HEK293 (cell line): ENCODE measurements at regions not wholly inside any gene's neighbourhood (a gene's known extent, or its start where the extent isn't known, plus 50 kb on each side); places are given as distances from the start of the nearest gene placed in this dataset.

Experiments used
- HOXA7 ChIP-seq: sonication (generic); formaldehyde crosslinking; IDR thresholded peaks from 2 replicates; pipeline ENCODE4 v1.8.1; 2022; ENCODE audit warnings: missing genetic modification reagents, borderline replicate concordance
- ZBTB7A ChIP-seq: fragments of 450-650 bp; formaldehyde crosslinking; IDR thresholded peaks from 2 replicates; pipeline ENCODE4 v1.5.1; 2016; ENCODE audit warnings: low read depth, missing biosample characterization, missing genetic modification characterization
- ZBTB8A ChIP-seq: fragments of 450-650 bp; formaldehyde crosslinking; IDR thresholded peaks from 2 replicates; pipeline ENCODE4 v1.5.1; 2016; ENCODE audit warnings: missing biosample characterization, missing genetic modification characterization
- ZNF473 ChIP-seq: fragments of 450-650 bp; formaldehyde crosslinking; IDR thresholded peaks from 2 replicates; pipeline ENCODE4 v1.5.1; 2017; ENCODE audit warnings: missing biosample characterization, missing genetic modification characterization
- TF ChIP-seq, protein P1 (sequence below): fragments of 450-650 bp; formaldehyde crosslinking; IDR thresholded peaks from 2 replicates; pipeline ENCODE4 v1.5.1; 2016; ENCODE audit warnings: missing biosample characterization, missing genetic modification characterization
- TF ChIP-seq, protein P2 (sequence below): sonication (generic); formaldehyde crosslinking; IDR thresholded peaks from 2 replicates; pipeline ENCODE4 v1.8.1; 2022; ENCODE audit warnings: mild to moderate bottlenecking, moderate library complexity, missing genetic modification reagents

DNA sequence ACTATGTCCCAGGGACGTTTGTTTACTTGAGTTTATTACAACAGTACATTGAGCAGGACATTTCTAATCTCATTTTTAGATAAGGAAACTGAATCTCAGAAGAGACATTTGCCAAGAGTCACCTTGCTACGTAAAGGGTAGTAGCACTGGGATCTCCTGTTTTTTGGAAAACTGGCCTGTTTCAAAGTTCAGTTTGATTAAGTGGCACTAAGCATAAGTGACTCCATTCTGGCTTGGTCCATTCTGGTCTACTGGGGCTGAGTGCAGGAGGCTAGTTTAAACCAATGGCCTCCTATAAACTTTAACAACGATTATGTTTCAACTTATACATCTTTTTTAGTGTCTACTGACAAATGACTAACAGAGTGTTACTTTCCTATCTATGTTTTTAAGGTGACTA lies 382.5 kb downstream of the ANKRD50 start:
- no peak for TF ChIP-seq HOXA7
- TF ChIP-seq, protein P1, sequence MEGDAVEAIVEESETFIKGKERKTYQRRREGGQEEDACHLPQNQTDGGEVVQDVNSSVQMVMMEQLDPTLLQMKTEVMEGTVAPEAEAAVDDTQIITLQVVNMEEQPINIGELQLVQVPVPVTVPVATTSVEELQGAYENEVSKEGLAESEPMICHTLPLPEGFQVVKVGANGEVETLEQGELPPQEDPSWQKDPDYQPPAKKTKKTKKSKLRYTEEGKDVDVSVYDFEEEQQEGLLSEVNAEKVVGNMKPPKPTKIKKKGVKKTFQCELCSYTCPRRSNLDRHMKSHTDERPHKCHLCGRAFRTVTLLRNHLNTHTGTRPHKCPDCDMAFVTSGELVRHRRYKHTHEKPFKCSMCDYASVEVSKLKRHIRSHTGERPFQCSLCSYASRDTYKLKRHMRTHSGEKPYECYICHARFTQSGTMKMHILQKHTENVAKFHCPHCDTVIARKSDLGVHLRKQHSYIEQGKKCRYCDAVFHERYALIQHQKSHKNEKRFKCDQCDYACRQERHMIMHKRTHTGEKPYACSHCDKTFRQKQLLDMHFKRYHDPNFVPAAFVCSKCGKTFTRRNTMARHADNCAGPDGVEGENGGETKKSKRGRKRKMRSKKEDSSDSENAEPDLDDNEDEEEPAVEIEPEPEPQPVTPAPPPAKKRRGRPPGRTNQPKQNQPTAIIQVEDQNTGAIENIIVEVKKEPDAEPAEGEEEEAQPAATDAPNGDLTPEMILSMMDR: no peak
- no peak for TF ChIP-seq ZBTB7A (tag by site-specific recombination)
- TF ChIP-seq, protein P2, sequence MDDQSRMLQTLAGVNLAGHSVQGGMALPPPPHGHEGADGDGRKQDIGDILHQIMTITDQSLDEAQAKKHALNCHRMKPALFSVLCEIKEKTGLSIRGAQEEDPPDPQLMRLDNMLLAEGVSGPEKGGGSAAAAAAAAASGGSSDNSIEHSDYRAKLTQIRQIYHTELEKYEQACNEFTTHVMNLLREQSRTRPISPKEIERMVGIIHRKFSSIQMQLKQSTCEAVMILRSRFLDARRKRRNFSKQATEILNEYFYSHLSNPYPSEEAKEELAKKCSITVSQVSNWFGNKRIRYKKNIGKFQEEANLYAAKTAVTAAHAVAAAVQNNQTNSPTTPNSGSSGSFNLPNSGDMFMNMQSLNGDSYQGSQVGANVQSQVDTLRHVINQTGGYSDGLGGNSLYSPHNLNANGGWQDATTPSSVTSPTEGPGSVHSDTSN: no peak
- no peak for TF ChIP-seq ZNF473
- no peak for TF ChIP-seq ZBTB8A
